Activated CD4-positive, alpha-beta T cell treated with anti-CD3 and anti-CD28 coated beads, Interleukin-2, Interleukin-4, amounts not matched to agents 100 ng/mL and 50 ng/mL, durations not matched to agents 16 hours and 8 hours (primary cell): ENCODE measurements at regions not wholly inside any gene's neighbourhood (a gene's known extent, or its start where the extent isn't known, plus 50 kb on each side); places are given as distances from the start of the nearest gene placed in this dataset.
A peak's percentile ranks its signal among the peaks of the same experiment; 100 is the strongest.

ENCODE experiments used
- DNase-seq: peaks from one replicate; pipeline ENCODE4 v3.0.0-alpha.2; 2020; ENCODE audit warnings: low spot score

GRCh38 chr4:124322234-124323065 is 390.1 kb downstream of the ANKRD50 start:
- DNase-seq = peak; percentile 11

DNA sequence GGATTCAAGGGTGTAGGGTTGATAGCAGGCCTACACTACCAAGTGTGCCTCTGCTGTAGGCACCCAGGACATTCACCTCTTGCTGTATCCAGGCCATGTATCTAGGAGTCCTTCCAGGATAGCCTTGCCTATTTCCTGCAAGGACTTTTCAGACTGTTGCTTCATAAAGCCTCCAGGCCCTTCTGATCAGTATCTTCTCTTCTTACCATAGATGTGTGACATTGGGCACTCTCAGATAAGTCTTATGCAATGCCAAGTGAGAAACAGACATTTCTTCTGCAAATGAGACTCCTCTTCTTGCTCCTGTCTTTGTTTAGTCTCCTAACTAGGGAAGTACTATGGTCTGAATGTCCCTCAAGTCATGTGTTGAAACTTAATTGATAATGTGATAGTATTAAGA is 386.8 kb downstream of the ANKRD50 start:
- no peak for DNase-seq

DNA sequence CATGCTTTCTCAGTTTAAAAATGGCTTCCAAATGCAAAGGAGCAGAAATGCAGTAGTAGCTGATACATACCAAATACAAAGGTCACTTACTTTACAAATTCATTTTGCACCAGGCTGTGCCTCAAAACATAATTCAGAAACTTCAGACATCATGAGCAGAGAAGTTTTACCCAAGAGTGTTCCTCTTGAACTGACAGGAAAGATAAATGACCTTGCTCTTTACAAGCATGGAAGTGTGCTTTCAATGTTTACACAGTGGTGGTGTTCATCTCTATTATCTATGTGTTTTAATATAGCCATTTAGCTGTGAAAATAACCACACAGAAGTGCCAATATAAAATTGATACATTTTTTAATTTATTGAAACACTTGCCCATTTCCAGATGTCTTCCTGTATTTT is 383.4 kb downstream of the ANKRD50 start:
- no peak for DNase-seq

- DNase-seq = no peak
Observed at GRCh38 chr4:124330045-124330444, 382.5 kb downstream of the ANKRD50 start.

GRCh38 chr4:124331781-124332180 is 380.8 kb downstream of the ANKRD50 start:
- DNase-seq = no peak

- DNase-seq = no peak
Observed at GRCh38 chr4:124333466-124333865, 379.1 kb downstream of the ANKRD50 start.

DNA sequence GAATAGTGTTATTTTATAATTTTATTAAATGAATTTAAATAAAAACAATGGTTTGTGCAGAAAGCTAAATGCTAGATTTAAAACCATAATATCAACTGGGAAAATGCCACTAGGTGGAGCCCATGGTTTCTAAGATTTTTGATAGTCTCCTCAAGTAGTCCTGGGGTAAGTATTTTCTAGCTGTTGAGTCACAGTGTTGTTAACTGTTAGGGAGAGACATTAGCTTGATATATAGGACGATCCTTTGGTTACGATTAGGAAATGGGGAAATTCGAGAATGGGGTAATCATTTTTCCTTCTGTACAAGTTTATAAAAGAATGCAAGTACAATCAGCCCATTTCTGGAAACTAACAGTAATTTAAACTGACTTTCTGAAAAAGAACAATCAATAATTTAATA is 378.4 kb downstream of the ANKRD50 start:
- peak; percentile 3 for DNase-seq

DNA sequence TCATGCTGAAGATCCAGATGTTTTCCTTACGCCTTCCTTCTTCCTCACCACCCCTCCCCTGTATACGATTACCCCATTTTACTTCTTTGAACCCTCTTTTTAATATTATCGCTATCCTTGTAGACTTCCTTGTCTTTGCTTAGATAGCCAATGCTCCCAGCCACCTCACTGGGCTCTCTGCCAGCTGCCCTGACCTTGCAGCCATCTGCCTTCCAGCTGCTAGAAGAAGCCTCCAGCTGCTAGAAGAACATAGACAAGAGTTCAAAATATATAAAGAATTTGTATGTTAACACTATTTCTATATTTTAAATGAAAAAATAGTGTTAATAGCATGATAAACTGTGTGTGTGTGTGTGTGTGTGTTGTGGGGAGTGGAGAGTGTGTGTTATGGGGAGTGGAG is 374.7 kb downstream of the ANKRD50 start:
- no peak for DNase-seq

DNA sequence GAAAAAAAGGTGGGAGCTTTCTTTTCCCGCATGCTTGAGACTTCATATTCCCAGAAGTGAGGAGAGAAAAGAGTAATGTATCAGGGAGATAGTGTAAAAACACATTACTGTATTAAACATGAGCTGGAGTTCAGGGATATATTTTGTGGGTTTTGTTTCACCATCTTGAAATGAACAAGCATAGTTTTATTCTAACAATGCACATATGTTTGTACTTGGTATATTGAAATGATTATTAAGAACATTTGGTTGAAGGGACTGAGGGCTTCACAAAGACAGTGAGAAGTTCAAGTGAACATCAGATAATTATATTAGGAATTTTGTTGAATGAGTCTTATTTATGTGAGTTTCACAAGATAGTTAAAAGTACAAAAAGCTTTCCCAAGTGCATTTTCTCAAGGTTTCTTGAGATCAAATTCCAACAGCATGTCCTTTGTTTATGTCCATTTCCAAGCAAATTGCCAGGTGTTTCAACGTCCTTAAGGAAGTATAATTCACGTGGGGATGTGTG is 368.8 kb downstream of the ANKRD50 start:
- no peak for DNase-seq

- no peak for DNase-seq
Observed at GRCh38 chr4:124372916-124373315, 339.6 kb downstream of the ANKRD50 start.

DNA sequence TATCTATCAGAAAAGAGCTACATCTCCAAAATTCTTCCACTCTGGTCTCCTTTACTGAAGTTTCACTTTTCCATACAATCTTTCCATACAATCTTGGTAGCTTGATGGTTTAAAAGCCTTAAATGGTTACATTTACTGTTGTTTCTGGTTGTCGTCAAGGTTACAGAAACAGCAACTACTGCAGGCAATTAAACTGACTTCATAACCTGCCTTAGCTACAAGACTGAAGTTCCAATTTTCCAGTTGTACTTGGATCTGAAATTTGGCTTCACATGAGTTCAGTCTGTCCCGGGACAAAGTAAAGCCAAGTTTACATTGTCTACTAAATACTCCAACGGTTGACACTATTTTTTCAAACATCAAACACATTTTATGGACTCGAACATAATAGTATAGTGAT is 326.4 kb downstream of the ANKRD50 start:
- no peak for DNase-seq

GRCh38 chr4:124386648-124387047 is 325.9 kb downstream of the ANKRD50 start:
- DNase-seq = no peak

- no peak for DNase-seq
Observed at GRCh38 chr4:124389591-124389990, 322.9 kb downstream of the ANKRD50 start.

DNA sequence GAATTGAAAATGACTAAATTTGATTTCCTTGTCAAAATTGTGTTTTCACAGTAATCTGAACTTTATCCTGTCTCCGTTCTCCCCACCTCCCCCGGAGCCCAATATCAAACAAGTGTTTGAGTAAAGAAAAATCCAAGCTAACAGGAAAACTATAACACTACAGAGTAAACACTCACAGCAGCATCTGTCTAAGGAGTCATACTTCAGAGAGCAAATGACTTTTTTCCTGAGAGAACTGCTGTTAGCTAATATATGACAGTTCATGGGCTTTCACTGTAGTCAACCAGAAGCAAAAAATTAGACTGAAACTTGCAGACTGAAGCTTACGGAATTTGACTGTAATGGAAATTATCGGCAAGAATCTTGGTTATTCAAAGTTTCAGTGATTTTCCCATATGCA is 321.7 kb downstream of the ANKRD50 start:
- no peak for DNase-seq

DNA sequence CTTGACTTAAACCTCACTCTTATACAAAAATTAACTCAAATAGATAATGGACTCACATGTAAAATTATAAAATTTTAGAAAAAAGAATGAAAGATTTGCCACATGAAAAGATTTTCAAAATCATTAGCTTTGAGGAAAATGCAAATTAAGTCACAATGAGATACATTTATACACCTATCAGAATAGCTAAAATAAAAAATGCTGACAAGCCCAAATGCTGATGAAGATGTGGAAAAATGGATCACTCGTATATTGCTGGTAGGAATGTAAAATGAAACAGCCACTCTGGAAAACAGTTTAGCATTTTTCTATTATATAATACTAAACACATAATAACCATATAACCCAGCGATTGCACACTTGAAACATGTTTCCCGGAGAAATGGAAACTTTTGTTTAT is 316.2 kb downstream of the ANKRD50 start:
- no peak for DNase-seq

- DNase-seq = no peak
Observed at GRCh38 chr4:124401606-124402005, 310.9 kb downstream of the ANKRD50 start.

DNA sequence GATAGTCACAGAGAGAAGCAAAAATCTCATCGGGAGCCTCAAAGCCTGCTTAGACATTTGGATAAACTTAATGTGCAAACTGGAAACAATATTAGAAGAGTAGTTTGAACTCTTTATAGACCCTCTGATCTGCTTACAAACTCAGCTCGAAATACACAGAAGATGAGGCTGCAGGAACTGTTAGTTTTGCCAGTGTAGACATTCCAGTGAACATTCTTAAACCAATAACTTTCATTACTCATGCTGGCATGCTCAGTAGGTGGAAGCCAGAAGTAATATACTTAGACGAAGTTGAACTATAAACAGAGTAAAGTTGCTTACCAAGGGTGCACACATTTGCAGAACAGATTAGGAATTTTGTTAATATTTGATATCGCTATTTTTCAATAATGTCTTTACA is 303.5 kb downstream of the ANKRD50 start:
- DNase-seq = no peak

- DNase-seq = no peak
Observed at GRCh38 chr4:124414276-124415040, 298.1 kb downstream of the ANKRD50 start.

DNA sequence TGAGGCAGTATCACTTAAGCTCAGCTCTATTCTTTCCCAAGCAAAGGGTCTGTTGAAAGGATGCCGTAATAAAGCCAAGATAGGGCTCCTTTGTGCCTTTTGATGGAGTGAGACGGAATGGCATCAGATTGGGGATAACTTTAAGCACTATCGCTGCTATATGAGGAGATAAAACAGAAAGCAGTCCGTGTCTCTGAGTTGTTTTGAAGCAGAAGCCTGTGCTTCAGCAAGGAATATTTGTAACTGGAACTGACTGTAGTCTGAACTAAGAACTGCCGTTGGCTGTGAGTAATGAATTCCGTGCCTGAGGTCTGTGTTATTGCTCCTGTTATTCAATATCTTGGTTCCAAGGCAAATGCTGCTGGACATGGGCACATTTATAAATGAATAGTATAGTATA is 297.4 kb downstream of the ANKRD50 start:
- DNase-seq = no peak

GRCh38 chr4:124417371-124417770 is 295.2 kb downstream of the ANKRD50 start:
- no peak for DNase-seq

GRCh38 chr4:124420166-124420695 is 292.3 kb downstream of the ANKRD50 start:
- no peak for DNase-seq

GRCh38 chr4:124423160-124423559 is 289.4 kb downstream of the ANKRD50 start:
- no peak for DNase-seq

GRCh38 chr4:124426279-124426678 is 286.3 kb downstream of the ANKRD50 start:
- DNase-seq = no peak
